ENCODE measurements at regions not wholly inside any gene's neighbourhood (a gene's known extent, or its start where the extent isn't known, plus 50 kb on each side); places are given as distances from the start of the nearest gene placed in this dataset.

DNA sequence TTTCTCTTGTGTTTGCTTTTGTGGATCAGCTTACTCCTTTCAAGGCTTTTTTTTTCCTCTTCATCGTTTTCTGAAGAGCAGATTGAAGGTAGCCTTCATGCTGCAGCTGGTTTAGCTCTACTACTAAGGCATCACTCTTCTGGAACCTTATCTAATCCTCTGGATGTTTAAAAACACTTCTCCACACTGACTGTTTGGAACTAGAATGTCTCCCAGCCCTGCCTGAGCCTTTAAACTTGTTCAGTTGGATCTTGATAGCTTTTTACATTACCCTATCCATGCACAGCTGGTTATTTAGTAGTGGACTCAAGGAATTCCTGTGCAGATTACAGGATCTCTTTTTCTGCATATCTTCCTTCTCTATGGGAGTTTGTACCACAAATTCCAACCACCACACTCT, 108.9 kb upstream of the ASCC3 start:
- Histone ChIP-seq H2AFZ (ENCODE audit: low read length) (peak overlapping the region; percentile 6), H3K4ac (ENCODE audit: low read depth, low read length) (no peak overlapping the region), H3K18ac (ENCODE audit: insufficient read length, low read depth, low read length) (no peak overlapping the region), H3K79me2 (ENCODE audit: insufficient read depth, low read length) (no peaks in the 10 kb centered on the region), H2BK120ac (ENCODE audit: low read depth, low read length, poor library complexity, severe bottlenecking) (no peak overlapping the region), H2BK15ac (ENCODE audit: low read depth, low read length) (no peak overlapping the region), H3K9me3 (ENCODE audit: control insufficient read depth, low read depth, low read length) (no peaks in the 10 kb centered on the region), H3K4me1 (ENCODE audit: insufficient read depth, low read length) (no peaks in the 10 kb centered on the region), H3K14ac (ENCODE audit: insufficient read depth, low read length) (no peak overlapping the region), H3K4me2 (ENCODE audit: insufficient read depth, insufficient read length, low read length) (no peak overlapping the region), H2BK5ac (ENCODE audit: insufficient read length, low read length) (no peak overlapping the region), H2AK5ac (ENCODE audit: insufficient read length, low read length) (no peak overlapping the region), H3K56ac (ENCODE audit: insufficient read length, low read depth, low read length) (no peak overlapping the region), H3K27me3 (ENCODE audit: insufficient read depth, low read length) (no peaks in the 10 kb centered on the region), H4K8ac (replicated peaks; ENCODE audit: insufficient read length, low read depth, low read length) (no peak overlapping the region), H2BK20ac (ENCODE audit: low read depth, low read length, poor library complexity, severe bottlenecking) (no peak overlapping the region), H3K23ac (ENCODE audit: insufficient read length, low read depth, low read length) (no peak overlapping the region), H3K27ac (ENCODE audit: insufficient read length, low read depth, low read length) (no peak overlapping the region), H4K91ac (ENCODE audit: insufficient read length, low read depth, low read length) (no peak overlapping the region), H4K5ac (ENCODE audit: insufficient read length, low read depth, low read length) (no peak overlapping the region), H4K20me1 (ENCODE audit: control insufficient read depth, insufficient read depth, insufficient read length) (no peaks in the 10 kb centered on the region), H3K9ac (ENCODE audit: extremely low read depth, insufficient read length, low read length) (no peak overlapping the region), H3K23me2 (ENCODE audit: insufficient read length, low read depth, low read length, poor library complexity, severe bottlenecking) (no peaks in the 10 kb centered on the region), H2BK12ac (ENCODE audit: insufficient read length, low read depth, low read length) (no peak overlapping the region), H3T11ph (ENCODE audit: low read length) (no peak overlapping the region), H3K79me1 (ENCODE audit: insufficient read depth, low read depth, low read length, poor library complexity, severe bottlenecking) (no peaks in the 10 kb centered on the region)
- TF ChIP-seq, protein P1, sequence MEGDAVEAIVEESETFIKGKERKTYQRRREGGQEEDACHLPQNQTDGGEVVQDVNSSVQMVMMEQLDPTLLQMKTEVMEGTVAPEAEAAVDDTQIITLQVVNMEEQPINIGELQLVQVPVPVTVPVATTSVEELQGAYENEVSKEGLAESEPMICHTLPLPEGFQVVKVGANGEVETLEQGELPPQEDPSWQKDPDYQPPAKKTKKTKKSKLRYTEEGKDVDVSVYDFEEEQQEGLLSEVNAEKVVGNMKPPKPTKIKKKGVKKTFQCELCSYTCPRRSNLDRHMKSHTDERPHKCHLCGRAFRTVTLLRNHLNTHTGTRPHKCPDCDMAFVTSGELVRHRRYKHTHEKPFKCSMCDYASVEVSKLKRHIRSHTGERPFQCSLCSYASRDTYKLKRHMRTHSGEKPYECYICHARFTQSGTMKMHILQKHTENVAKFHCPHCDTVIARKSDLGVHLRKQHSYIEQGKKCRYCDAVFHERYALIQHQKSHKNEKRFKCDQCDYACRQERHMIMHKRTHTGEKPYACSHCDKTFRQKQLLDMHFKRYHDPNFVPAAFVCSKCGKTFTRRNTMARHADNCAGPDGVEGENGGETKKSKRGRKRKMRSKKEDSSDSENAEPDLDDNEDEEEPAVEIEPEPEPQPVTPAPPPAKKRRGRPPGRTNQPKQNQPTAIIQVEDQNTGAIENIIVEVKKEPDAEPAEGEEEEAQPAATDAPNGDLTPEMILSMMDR (conservative IDR thresholded peaks at IDR 0.05) = no peak
- no peaks in the 10 kb centered on the region for H3K27me3 Mint-ChIP-seq (ENCODE audit: low read depth)
- no CpG with 5 or more reads among the region's 1 CpG for WGBS (ENCODE audit: extremely low coverage, insufficient read length, low lambda C conversion rate)
- H3K27ac Mint-ChIP-seq = no peak overlapping the region
- H3K4me1 Mint-ChIP-seq = peaks cover 0 to 3% of the 10 kb centered on the region in 2 experiments; a peak in 1 of 4 replicates
- H3K36me3 Mint-ChIP-seq (ENCODE audit: insufficient read depth in 1 of 3, low read depth in 3 of 3) = peaks cover 0 to 3% (median 2%) of the 10 kb centered on the region in 3 experiments; a peak in 1 of 7 replicates
- peaks cover 4 to 5% of the 10 kb centered on the region in 2 experiments; a peak in 2 of 5 replicates for H3K9me3 Mint-ChIP-seq
- DNase-seq = no peak
- no peak overlapping the region for H3K4me3 Mint-ChIP-seq

Measured in H9 (cell line).